HL-60 (cell line): ENCODE measurements at regions not wholly inside any gene's neighbourhood (a gene's known extent, or its start where the extent isn't known, plus 50 kb on each side); places are given as distances from the start of the nearest gene placed in this dataset.

Experiments
- CTCF ChIP-seq: IDR thresholded peaks from one replicate; pipeline ENCODE4 v1.5.1; 2011; ENCODE audit warnings: low read length, control low read depth, inconsistent platforms; ENCODE audit not compliant: insufficient read depth
- GABPA ChIP-seq: IDR thresholded peaks from 2 replicates; pipeline ENCODE4 v1.6.1; 2012; ENCODE audit warnings: low read depth
- REST ChIP-seq: IDR thresholded peaks from 2 replicates; pipeline ENCODE4 v1.6.1; 2012; ENCODE audit warnings: low read depth; ENCODE audit not compliant: insufficient replicate concordance

GRCh38 chr12:77323788-77324415, 258.5 kb upstream of the E2F7 start:
- TF ChIP-seq CTCF (no peak), REST (no peak), GABPA (no peak)
